Gastroesophageal sphincter (tissue), 3 donors: ENCODE measurements at regions not wholly inside any gene's neighbourhood (a gene's known extent, or its start where the extent isn't known, plus 50 kb on each side); places are given as distances from the start of the nearest gene placed in this dataset.

Experiments used
- CTCF ChIP-seq, 4 experiments: fragments of 200-600 bp in 2 of 4; fragments of 450-650 bp in 2 of 4; sonication (generic) in 1 of 4; IDR thresholded peaks; one replicate each; pipeline ENCODE4 v1.5.1; 2017 to 2019; ENCODE audit warnings: antibody characterized with exemption in 4 of 4, mild to moderate bottlenecking in 2 of 4, moderate library complexity in 2 of 4
- POLR2A ChIP-seq, 2 donors: fragments of 450-650 bp; IDR thresholded peaks; one replicate each; pipeline ENCODE4 v1.6.1; 2017; ENCODE audit warnings: antibody characterized with exemption in 2 of 2, mild to moderate bottlenecking in 2 of 2, moderate library complexity in 1 of 2

GRCh38 chr18:25685088-25685487 lies 333.1 kb upstream of the ZNF521 start:
- TF ChIP-seq CTCF (IDR thresholded peaks at IDR 0.05) = no peak
- TF ChIP-seq POLR2A (IDR thresholded peaks at IDR 0.05) = no peak
